ENCODE measurements at regions not wholly inside any gene's neighbourhood (a gene's known extent, or its start where the extent isn't known, plus 50 kb on each side); places are given as distances from the start of the nearest gene placed in this dataset.

- TF ChIP-seq CTCF (conservative IDR thresholded peaks at IDR 0.05; ENCODE audit: low read depth, low read length), result no peak
- TF ChIP-seq EZH2 (IDR thresholded peaks at IDR 0.05; ENCODE audit: borderline replicate concordance, low read depth, low read length, poor library complexity, severe bottlenecking), result no peak
Measured at GRCh38 chr9:24932785-24933184, 387.1 kb upstream of the IZUMO3 start.

Data from A673 (cell line).